ENCODE measurements at regions not wholly inside any gene's neighbourhood (a gene's known extent, or its start where the extent isn't known, plus 50 kb on each side); places are given as distances from the start of the nearest gene placed in this dataset.

DNA sequence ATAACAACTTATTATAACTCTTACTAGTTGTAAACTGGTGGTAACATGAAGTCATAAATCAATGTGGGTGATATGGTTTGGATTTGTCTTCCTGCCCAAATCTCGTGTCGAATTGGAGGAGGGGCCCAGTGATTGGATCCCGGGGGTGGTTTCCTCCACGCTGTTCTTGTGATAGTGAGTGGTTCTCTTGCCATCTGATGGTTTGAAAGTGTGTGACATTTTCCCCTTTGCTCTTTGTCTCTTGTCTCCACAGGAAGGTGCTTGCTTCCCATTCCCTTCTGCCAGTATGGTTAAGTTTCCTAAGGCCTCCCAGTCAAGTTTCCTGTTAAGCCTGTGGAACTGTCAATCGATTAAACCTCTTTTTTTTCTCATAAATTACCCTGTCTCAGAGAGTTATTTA lies 321.6 kb downstream of the DSEL start:
- TF ChIP-seq EZH2phosphoT487 (IDR thresholded peaks at IDR 0.05; ENCODE audit: low read depth, severe bottlenecking, unreplicated experiment) (no peak), EZH2 (IDR thresholded peaks at IDR 0.05; ENCODE audit: borderline replicate concordance) (no peak)
- TF ChIP-seq, protein P1, sequence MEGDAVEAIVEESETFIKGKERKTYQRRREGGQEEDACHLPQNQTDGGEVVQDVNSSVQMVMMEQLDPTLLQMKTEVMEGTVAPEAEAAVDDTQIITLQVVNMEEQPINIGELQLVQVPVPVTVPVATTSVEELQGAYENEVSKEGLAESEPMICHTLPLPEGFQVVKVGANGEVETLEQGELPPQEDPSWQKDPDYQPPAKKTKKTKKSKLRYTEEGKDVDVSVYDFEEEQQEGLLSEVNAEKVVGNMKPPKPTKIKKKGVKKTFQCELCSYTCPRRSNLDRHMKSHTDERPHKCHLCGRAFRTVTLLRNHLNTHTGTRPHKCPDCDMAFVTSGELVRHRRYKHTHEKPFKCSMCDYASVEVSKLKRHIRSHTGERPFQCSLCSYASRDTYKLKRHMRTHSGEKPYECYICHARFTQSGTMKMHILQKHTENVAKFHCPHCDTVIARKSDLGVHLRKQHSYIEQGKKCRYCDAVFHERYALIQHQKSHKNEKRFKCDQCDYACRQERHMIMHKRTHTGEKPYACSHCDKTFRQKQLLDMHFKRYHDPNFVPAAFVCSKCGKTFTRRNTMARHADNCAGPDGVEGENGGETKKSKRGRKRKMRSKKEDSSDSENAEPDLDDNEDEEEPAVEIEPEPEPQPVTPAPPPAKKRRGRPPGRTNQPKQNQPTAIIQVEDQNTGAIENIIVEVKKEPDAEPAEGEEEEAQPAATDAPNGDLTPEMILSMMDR (IDR thresholded peaks at IDR 0.05; ENCODE audit: poor library complexity): no peak

All from hepatocyte (in vitro differentiated cells).